H9 (cell line): ENCODE measurements at regions not wholly inside any gene's neighbourhood (a gene's known extent, or its start where the extent isn't known, plus 50 kb on each side); places are given as distances from the start of the nearest gene placed in this dataset.

Experiments
- DNase-seq: peaks from one replicate; pipeline ENCODE4 v3.0.0-alpha.2; 2017
- H2AFZ ChIP-seq: one replicate; pipeline ENCODE4 v1.6.1; 2013; ENCODE audit warnings: mild to moderate bottlenecking, low read length, control low read depth, moderate library complexity
- H2AK5ac ChIP-seq: 2 replicates; pipeline ENCODE4 v1.6.1; 2013; ENCODE audit warnings: low read length, control low read depth, mixed read lengths; ENCODE audit not compliant: insufficient read length
- H2BK120ac ChIP-seq: one replicate; pipeline ENCODE4 v1.6.1; 2013; ENCODE audit warnings: low read depth, mild to moderate bottlenecking, low read length, control low read depth, inconsistent platforms; ENCODE audit not compliant: poor library complexity, severe bottlenecking
- H2BK12ac ChIP-seq: 2 replicates; pipeline ENCODE4 v1.6.1; 2013; ENCODE audit warnings: low read length, control low read depth, mixed read lengths, low read depth; ENCODE audit not compliant: insufficient read length
- H2BK15ac ChIP-seq: 2 replicates; pipeline ENCODE4 v1.6.1; 2013; ENCODE audit warnings: low read depth, low read length, control low read depth
- H2BK20ac ChIP-seq: one replicate; pipeline ENCODE4 v1.6.1; 2013; ENCODE audit warnings: low read depth, mild to moderate bottlenecking, low read length, control low read depth, inconsistent platforms; ENCODE audit not compliant: poor library complexity, severe bottlenecking
- H2BK5ac ChIP-seq: 2 replicates; pipeline ENCODE4 v1.6.1; 2013; ENCODE audit warnings: low read length, control low read depth, mixed read lengths; ENCODE audit not compliant: insufficient read length
- H3K14ac ChIP-seq: 2 replicates; pipeline ENCODE4 v1.6.1; 2013; ENCODE audit warnings: low read length, control low read depth; ENCODE audit not compliant: insufficient read depth
- H3K18ac ChIP-seq: 2 replicates; pipeline ENCODE4 v1.6.1; 2013; ENCODE audit warnings: low read depth, mild to moderate bottlenecking, mixed read lengths, low read length, control low read depth; ENCODE audit not compliant: insufficient read length
- H3K23ac ChIP-seq: 2 replicates; pipeline ENCODE4 v1.6.1; 2013; ENCODE audit warnings: low read length, control low read depth, mixed read lengths, low read depth; ENCODE audit not compliant: insufficient read length
- H3K23me2 ChIP-seq: 2 replicates; pipeline ENCODE4 v1.6.1; 2013; ENCODE audit warnings: low read depth, mild to moderate bottlenecking, mixed read lengths, low read length, control low read depth; ENCODE audit not compliant: insufficient read length, poor library complexity, severe bottlenecking
- H3K27ac ChIP-seq: 2 replicates; pipeline ENCODE4 v1.5.1; 2013; ENCODE audit warnings: low read length, control low read depth, mixed read lengths, low read depth; ENCODE audit not compliant: insufficient read length
- H3K27me3 ChIP-seq: 2 replicates; pipeline ENCODE4 v1.6.1; 2013; ENCODE audit warnings: low read length, control low read depth, inconsistent platforms; ENCODE audit not compliant: insufficient read depth
- H3K4ac ChIP-seq: 2 replicates; pipeline ENCODE4 v1.6.1; 2013; ENCODE audit warnings: low read depth, mild to moderate bottlenecking, control low read depth, inconsistent platforms, low read length, moderate library complexity
- H3K4me1 ChIP-seq: 2 replicates; pipeline ENCODE4 v1.6.1; 2013; ENCODE audit warnings: low read length, control low read depth, inconsistent platforms; ENCODE audit not compliant: insufficient read depth
- H3K4me2 ChIP-seq: 2 replicates; pipeline ENCODE4 v1.6.1; 2013; ENCODE audit warnings: low read length, control low read depth, mixed read lengths; ENCODE audit not compliant: insufficient read length, insufficient read depth
- H3K56ac ChIP-seq: 2 replicates; pipeline ENCODE4 v1.6.1; 2013; ENCODE audit warnings: low read depth, mild to moderate bottlenecking, mixed read lengths, low read length, control low read depth; ENCODE audit not compliant: insufficient read length
- H3K79me1 ChIP-seq: 2 replicates; pipeline ENCODE4 v1.6.1; 2013; ENCODE audit warnings: low read depth, mild to moderate bottlenecking, moderate library complexity, low read length, control low read depth, inconsistent platforms; ENCODE audit not compliant: insufficient read depth, poor library complexity, severe bottlenecking
- H3K79me2 ChIP-seq: 2 replicates; pipeline ENCODE4 v1.6.1; 2013; ENCODE audit warnings: low read length, control low read depth, inconsistent platforms; ENCODE audit not compliant: insufficient read depth
- H3K9ac ChIP-seq: 2 replicates; pipeline ENCODE4 v1.6.1; 2013; ENCODE audit warnings: low read length, control low read depth, mixed read lengths; ENCODE audit not compliant: insufficient read length; ENCODE audit errors: extremely low read depth
- H3K9me3 ChIP-seq: one replicate; pipeline ENCODE4 v1.6.1; 2013; ENCODE audit warnings: low read depth, low read length, inconsistent platforms; ENCODE audit not compliant: control insufficient read depth
- H3T11ph ChIP-seq: one replicate; pipeline ENCODE4 v1.6.1; 2013; ENCODE audit warnings: mild to moderate bottlenecking, low read length, control low read depth, inconsistent platforms
- H4K20me1 ChIP-seq: one replicate; pipeline ENCODE4 v1.6.1; 2013; ENCODE audit not compliant: control insufficient read depth, insufficient read length, insufficient read depth
- H4K5ac ChIP-seq: 2 replicates; pipeline ENCODE4 v1.6.1; 2013; ENCODE audit warnings: low read depth, mild to moderate bottlenecking, mixed read lengths, low read length, control low read depth; ENCODE audit not compliant: insufficient read length
- H4K8ac ChIP-seq: replicated peaks from 2 replicates; pipeline ENCODE4 v1.6.1; 2013; ENCODE audit warnings: low read length, control low read depth, mixed read lengths, low read depth; ENCODE audit not compliant: insufficient read length
- H4K91ac ChIP-seq: 2 replicates; pipeline ENCODE4 v1.6.1; 2013; ENCODE audit warnings: low read depth, mild to moderate bottlenecking, moderate library complexity, mixed read lengths, low read length, control low read depth; ENCODE audit not compliant: insufficient read length
- H3K27ac Mint-ChIP-seq, 3 experiments: 2 replicates in 2 of 3; 3 replicates in 1 of 3; pipeline ENCODE4 v1.8.0; 2020 to 2021; ENCODE audit warnings: mixed read lengths in 3 of 3, mild to moderate bottlenecking in 1 of 3, moderate library complexity in 1 of 3
- H3K27me3 Mint-ChIP-seq: 2 replicates; pipeline ENCODE4 v1.8.0; 2021; ENCODE audit warnings: low read depth, mild to moderate bottlenecking, moderate library complexity, mixed read lengths
- H3K36me3 Mint-ChIP-seq, 3 experiments: 2 replicates in 2 of 3; 3 replicates in 1 of 3; pipeline ENCODE4 v1.8.0; 2020 to 2021; ENCODE audit warnings: low read depth in 3 of 3, mixed read lengths in 3 of 3; ENCODE audit not compliant: insufficient read depth in 1 of 3
- H3K4me1 Mint-ChIP-seq, 2 experiments: 2 replicates each; pipeline ENCODE4 v1.8.0; 2020; ENCODE audit warnings: mixed read lengths in 2 of 2
- H3K4me3 Mint-ChIP-seq, 2 experiments: 2 replicates in 1 of 2; 3 replicates in 1 of 2; pipeline ENCODE4 v1.8.0; 2020 to 2021; ENCODE audit warnings: mild to moderate bottlenecking in 2 of 2, mixed read lengths in 2 of 2, moderate library complexity in 1 of 2
- H3K9me3 Mint-ChIP-seq, 2 experiments: 2 replicates in 1 of 2; 3 replicates in 1 of 2; pipeline ENCODE4 v1.8.0; 2020; ENCODE audit warnings: mild to moderate bottlenecking in 2 of 2, mixed read lengths in 2 of 2, moderate library complexity in 1 of 2
- CTCF ChIP-seq: fragments of 200-600 bp; sonication (generic); conservative IDR thresholded peaks from 3 replicates; pipeline ENCODE4 v1.8.0; 2021; ENCODE audit warnings: antibody characterized with exemption, mild to moderate bottlenecking
- WGBS: extraction: QIAGEN DNeasy Blood & Tissue Kit; methylation state at CpG from one replicate; pipeline ENCODE4 v1.1.7; 2013; ENCODE audit warnings: missing lambda C conversion rate, low lambda C conversion rate, mixed read lengths; ENCODE audit not compliant: insufficient read length; ENCODE audit errors: extremely low coverage; 5-methylcytosine and 5-hydroxymethylcytosine counted together

DNA sequence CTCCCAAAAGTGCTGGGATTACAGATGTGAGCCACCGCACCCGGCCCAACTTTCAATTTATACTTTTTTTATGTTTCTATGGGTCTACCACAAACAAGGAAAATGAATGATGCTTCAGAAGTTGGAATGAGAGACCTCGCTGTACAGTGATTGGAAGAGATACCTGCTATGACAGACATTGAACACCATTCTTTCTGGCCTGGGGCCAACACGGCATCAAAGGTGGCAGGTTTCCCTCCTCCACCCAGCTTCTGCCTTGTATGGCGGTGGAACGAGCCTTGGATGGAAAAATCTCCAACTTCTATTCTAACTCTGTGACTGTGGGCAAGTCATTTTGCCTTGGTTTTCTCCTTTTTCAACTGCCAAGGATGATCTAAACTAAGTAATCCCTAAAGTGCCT lies 117.8 kb upstream of the FAM174B start:
- no peak overlapping the region for H4K91ac ChIP-seq
- no CpG with 5 or more reads among the region's 6 CpGs for WGBS
- H3K4ac ChIP-seq, result no peak overlapping the region
- no peak overlapping the region for H3K56ac ChIP-seq
- no peak overlapping the region for H3K9ac ChIP-seq
- no peaks in the 10 kb centered on the region for H3K4me1 Mint-ChIP-seq
- H3K27ac Mint-ChIP-seq, result no peak overlapping the region
- no peaks in the 10 kb centered on the region for H3K79me2 ChIP-seq
- no peak overlapping the region for H2BK12ac ChIP-seq
- no peak overlapping the region for H3T11ph ChIP-seq
- H3K27ac ChIP-seq, result no peak overlapping the region
- H3K18ac ChIP-seq, result no peak overlapping the region
- H2BK120ac ChIP-seq, result no peak overlapping the region
- no peaks in the 10 kb centered on the region for H3K79me1 ChIP-seq
- H4K8ac ChIP-seq, result no peak overlapping the region
- H2BK15ac ChIP-seq, result no peak overlapping the region
- no peak overlapping the region for H3K23ac ChIP-seq
- H2BK5ac ChIP-seq, result no peak overlapping the region
- no peak overlapping the region for H2AK5ac ChIP-seq
- no peak overlapping the region for H4K5ac ChIP-seq
- H3K9me3 ChIP-seq, result no peaks in the 10 kb centered on the region
- no peaks in the 10 kb centered on the region for H3K4me1 ChIP-seq
- H4K20me1 ChIP-seq, result no peaks in the 10 kb centered on the region
- H3K23me2 ChIP-seq, result no peaks in the 10 kb centered on the region
- no peak for TF ChIP-seq CTCF
- H3K4me3 Mint-ChIP-seq, result no peak overlapping the region
- H3K36me3 Mint-ChIP-seq, result peaks cover 3 to 9% (median 9%) of the 10 kb centered on the region in 3 experiments
- no peak overlapping the region for H3K14ac ChIP-seq
- peaks cover 2% of the 10 kb centered on the region; the same call in 1 of the 2 replicates for H3K27me3 Mint-ChIP-seq
- DNase-seq, result no peak
- no peaks in the 10 kb centered on the region for H3K27me3 ChIP-seq
- H3K4me2 ChIP-seq, result no peak overlapping the region
- H3K9me3 Mint-ChIP-seq, result peaks cover 10 to 13% of the 10 kb centered on the region in 2 experiments
- no peak overlapping the region for H2BK20ac ChIP-seq
- no peak overlapping the region for H2AFZ ChIP-seq
